PC-3 (cell line): ENCODE measurements at regions not wholly inside any gene's neighbourhood (a gene's known extent, or its start where the extent isn't known, plus 50 kb on each side); places are given as distances from the start of the nearest gene placed in this dataset.

ENCODE experiments used
- CTCF ChIP-seq: fragments of 300-600 bp; sonication (generic); conservative IDR thresholded peaks from 2 replicates; pipeline ENCODE4 v1.5.1; 2017; ENCODE audit warnings: antibody characterized with exemption, low read depth, mild to moderate bottlenecking, low read length
- EZH2 ChIP-seq: fragments of 300-600 bp; sonication (generic); IDR thresholded peaks from one replicate; pipeline ENCODE4 v1.6.1; 2017; ENCODE audit warnings: antibody characterized with exemption, mild to moderate bottlenecking, low read length; ENCODE audit not compliant: unreplicated experiment

- TF ChIP-seq CTCF, result no peak
- no peak for TF ChIP-seq EZH2
Observed at GRCh38 chr1:193438312-193438711, 251.9 kb upstream of the B3GALT2 start.
